GM12874 (cell line): ENCODE measurements at regions not wholly inside any gene's neighbourhood (a gene's known extent, or its start where the extent isn't known, plus 50 kb on each side); places are given as distances from the start of the nearest gene placed in this dataset.

Experiments
- TF ChIP-seq, protein P1 (sequence below): IDR thresholded peaks from 2 replicates; pipeline ENCODE4 v1.5.1; 2011; ENCODE audit warnings: low read depth, mild to moderate bottlenecking, control low read depth, low read length, moderate library complexity; ENCODE audit not compliant: insufficient read depth

DNA sequence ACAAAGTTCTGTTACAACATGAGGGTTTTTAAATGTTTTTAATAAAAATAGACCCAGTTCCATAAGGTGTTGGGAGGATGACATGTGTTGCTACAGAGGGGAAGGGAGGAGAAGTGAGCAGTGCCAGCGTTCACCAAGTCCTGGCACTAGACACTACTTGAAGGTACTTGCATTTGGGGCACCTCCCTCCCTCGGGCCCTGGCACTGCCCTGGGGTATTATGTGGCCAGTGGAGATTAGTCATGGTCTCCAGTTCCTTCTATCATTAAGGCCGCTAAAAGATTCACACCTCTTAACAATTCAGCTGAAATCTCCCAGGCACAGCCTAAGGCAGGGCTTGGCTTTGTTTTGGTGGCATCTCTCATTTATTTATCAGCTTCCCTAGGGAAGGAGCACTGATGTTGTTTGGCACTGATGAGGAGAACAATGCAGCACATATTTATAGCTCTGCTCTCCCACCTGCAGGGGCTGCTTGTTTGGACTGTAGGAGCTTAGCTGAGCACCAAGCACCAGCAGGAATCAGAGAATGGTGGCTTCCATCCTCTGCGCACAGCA lies 155.5 kb upstream of the NTF3 start:
- TF ChIP-seq, protein P1, sequence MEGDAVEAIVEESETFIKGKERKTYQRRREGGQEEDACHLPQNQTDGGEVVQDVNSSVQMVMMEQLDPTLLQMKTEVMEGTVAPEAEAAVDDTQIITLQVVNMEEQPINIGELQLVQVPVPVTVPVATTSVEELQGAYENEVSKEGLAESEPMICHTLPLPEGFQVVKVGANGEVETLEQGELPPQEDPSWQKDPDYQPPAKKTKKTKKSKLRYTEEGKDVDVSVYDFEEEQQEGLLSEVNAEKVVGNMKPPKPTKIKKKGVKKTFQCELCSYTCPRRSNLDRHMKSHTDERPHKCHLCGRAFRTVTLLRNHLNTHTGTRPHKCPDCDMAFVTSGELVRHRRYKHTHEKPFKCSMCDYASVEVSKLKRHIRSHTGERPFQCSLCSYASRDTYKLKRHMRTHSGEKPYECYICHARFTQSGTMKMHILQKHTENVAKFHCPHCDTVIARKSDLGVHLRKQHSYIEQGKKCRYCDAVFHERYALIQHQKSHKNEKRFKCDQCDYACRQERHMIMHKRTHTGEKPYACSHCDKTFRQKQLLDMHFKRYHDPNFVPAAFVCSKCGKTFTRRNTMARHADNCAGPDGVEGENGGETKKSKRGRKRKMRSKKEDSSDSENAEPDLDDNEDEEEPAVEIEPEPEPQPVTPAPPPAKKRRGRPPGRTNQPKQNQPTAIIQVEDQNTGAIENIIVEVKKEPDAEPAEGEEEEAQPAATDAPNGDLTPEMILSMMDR, result no peak

DNA sequence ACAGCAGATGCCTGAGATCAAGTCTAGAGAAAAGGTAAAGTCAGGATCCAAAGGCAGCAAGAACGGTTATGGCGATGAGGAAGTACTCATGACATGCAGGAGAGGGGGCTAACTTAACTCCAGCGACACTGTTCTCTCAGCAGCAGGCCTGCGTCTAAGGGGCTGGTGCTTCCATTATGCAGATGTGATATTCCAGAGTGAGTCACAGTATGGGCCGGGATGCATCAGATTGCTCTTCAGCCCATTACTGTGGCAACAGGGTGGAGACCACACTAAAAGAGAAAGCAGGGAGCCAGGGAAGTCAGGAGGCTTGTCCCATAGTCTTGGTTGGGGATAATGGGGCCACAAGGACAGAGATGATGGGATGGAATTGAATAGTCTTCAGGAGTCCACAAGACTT lies 151.8 kb upstream of the NTF3 start:
- TF ChIP-seq, protein P1, result no peak

DNA sequence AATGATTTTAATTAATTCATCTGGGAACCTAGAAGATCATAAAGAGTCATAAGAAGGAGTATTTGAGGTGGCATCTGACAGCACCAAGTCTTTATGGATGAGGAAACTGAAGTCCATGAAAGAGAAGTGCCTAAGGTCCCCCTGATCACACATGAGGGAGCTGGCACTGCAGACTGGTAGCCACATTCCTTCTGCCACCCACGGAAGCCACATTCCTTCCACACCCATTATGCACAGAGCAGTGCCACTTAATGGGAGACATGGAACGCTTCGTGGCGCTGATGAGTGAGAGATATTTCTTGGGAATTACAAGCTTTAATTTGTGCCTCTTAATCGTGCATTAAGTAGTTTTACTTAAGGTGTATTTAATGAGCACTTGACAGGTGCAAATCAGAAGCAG lies 139.3 kb upstream of the NTF3 start:
- TF ChIP-seq, protein P1, result no peak

- TF ChIP-seq, protein P1, result no peak
Observed at GRCh38 chr12:5293773-5294172, 138.1 kb upstream of the NTF3 start.

DNA sequence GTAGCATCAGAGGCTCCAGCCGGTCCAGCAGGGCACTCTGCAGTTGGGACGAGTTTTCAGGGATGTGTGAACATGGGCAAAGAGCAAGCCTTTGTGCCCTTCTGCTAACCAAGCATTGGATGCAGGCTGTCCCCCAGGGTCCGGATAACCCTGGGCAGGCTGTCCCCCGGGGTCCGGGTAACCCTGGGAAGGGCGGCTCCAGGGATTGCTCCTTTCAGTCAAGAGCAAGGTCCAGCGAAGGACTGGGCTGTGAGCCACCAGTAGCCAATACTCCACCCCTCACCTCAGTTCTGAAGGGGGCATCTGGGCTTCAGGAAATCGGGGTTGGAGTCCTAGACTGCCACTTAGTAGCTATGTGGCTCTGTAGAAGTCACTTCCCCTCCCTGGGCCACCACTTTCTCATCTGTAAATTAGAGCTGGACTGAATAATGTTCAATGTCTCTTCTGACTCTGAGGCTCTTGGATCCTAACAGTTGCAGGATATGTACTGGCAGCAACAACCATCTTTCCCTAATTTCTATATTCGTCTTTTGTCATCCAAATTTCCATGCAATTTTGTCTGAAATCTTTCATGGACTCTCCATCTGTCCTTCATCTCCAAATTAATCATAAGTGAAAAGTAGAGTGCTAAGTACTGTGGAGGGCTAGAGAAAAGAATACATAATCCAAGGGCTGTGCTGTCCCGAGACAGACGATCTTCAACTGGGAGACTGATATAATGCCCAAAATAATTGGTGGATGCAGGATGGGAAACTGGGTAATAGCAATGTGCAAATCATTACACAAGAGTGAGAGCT lies 137.4 kb upstream of the NTF3 start:
- TF ChIP-seq, protein P1, result no peak

- TF ChIP-seq, protein P1, result no peak
Observed at GRCh38 chr12:5295151-5295550, 136.8 kb upstream of the NTF3 start.

- TF ChIP-seq, protein P1, result no peak
Observed at GRCh38 chr12:5295996-5296395, 135.9 kb upstream of the NTF3 start.
